ENCODE measurements at regions not wholly inside any gene's neighbourhood (a gene's known extent, or its start where the extent isn't known, plus 50 kb on each side); places are given as distances from the start of the nearest gene placed in this dataset.

GRCh38 chr13:77466753-77467422, 68.6 kb upstream of the SCEL start:
- H3K9me1 ChIP-seq (ENCODE audit: control insufficient read depth, insufficient read depth, low read length), result no peaks in the 10 kb centered on the region
- no peaks in the 10 kb centered on the region for H3K36me3 ChIP-seq (ENCODE audit: control insufficient read depth, insufficient read depth, low read length)
- H3K4me1 ChIP-seq (replicated peaks in 1 of 2; ENCODE audit: control insufficient read depth in 2 of 2, insufficient read depth in 2 of 2, low read length in 2 of 2), result no peaks in the 10 kb centered on the region
- no peak overlapping the region for H2AFZ ChIP-seq (ENCODE audit: low read depth, low read length)
- in situ Hi-C loops (cut with MboI), result no loop called here
- no peak overlapping the region for H3K4me3 ChIP-seq
- H3K9me3 ChIP-seq (replicated peaks; ENCODE audit: control insufficient read depth, insufficient read depth, low read depth, low read length), result no peaks in the 10 kb centered on the region
- H3K9ac ChIP-seq (ENCODE audit: insufficient read depth in 1 of 2, low read depth in 2 of 2, low read length in 2 of 2), result no peak overlapping the region
- ATAC-seq, result no peak
- no peak overlapping the region for H3K27ac ChIP-seq (ENCODE audit: extremely low read depth, low read depth, low read length)
- no peak for DNase-seq (ENCODE audit: extremely low read depth in 1 of 4, low spot score in 3 of 4)
- H3K79me2 ChIP-seq (ENCODE audit: control insufficient read depth, insufficient read depth, low read length), result no peaks in the 10 kb centered on the region
- FAIRE-seq, result no peak
- POLR2A ChIA-PET, result no interaction called here
- TF ChIP-seq HOMEZ (CRISPR knock-in tag; IDR thresholded peaks at IDR 0.05) (no peak), CLOCK (CRISPR knock-in tag; IDR thresholded peaks at IDR 0.05; ENCODE audit: borderline replicate concordance) (no peak), TRIM28 (IDR thresholded peaks at IDR 0.05) (no peak), HMBOX1 (IDR thresholded peaks at IDR 0.05) (no peak)
- intact Hi-C loops (cut with micrococcal nuclease), result no loop called here
- WGBS (ENCODE audit: insufficient coverage, low coverage, missing lambda C conversion rate), result 3% methylated on average over 4 of the region's 4 CpGs
- CTCF ChIA-PET (ENCODE audit: low intra/inter-chr PET ratio), result no interaction called here
- H4K20me1 ChIP-seq (replicated peaks; ENCODE audit: control insufficient read depth, insufficient read depth, low read length), result no peaks in the 10 kb centered on the region
- H3K4me2 ChIP-seq (ENCODE audit: insufficient read depth, low read length), result no peak overlapping the region
- BruUV-seq (replicated peaks), result no TSS peak
- H3K27me3 ChIP-seq (ENCODE audit: control insufficient read depth in 2 of 2, insufficient read depth in 2 of 2, low read length in 2 of 2), result no peaks in the 10 kb centered on the region; a peak in 1 of 5 replicates

All from K562 (cell line).